Lower lobe of right lung (tissue), 2 donors: ENCODE measurements at regions not wholly inside any gene's neighbourhood (a gene's known extent, or its start where the extent isn't known, plus 50 kb on each side); places are given as distances from the start of the nearest gene placed in this dataset.

Experiments
- ATAC-seq, 2 donors: fragments of 200-7000 bp; cut with Tn5 transposase; one replicate each; pipeline ENCODE4 v1.9.1; 2020 to 2022; ENCODE audit warnings: mild to moderate bottlenecking in 2 of 2, moderate library complexity in 2 of 2
- DNase-seq: peaks from one replicate; pipeline ENCODE4 v3.0.0-alpha.2; 2020
- H3K27ac ChIP-seq: fragments of 200-600 bp; one replicate; pipeline ENCODE4 v1.8.0; 2022
- H3K27me3 ChIP-seq: fragments of 200-600 bp; one replicate; pipeline ENCODE4 v1.8.0; 2022; ENCODE audit warnings: low read depth
- H3K36me3 ChIP-seq: fragments of 200-600 bp; one replicate; pipeline ENCODE4 v1.8.0; 2022; ENCODE audit warnings: mild to moderate bottlenecking
- H3K4me1 ChIP-seq: fragments of 200-600 bp; one replicate; pipeline ENCODE4 v1.8.0; 2022
- H3K4me3 ChIP-seq: fragments of 200-600 bp; one replicate; pipeline ENCODE4 v1.8.0; 2022; ENCODE audit warnings: mild to moderate bottlenecking
- H3K9me3 ChIP-seq: fragments of 200-600 bp; one replicate; pipeline ENCODE4 v1.8.0; 2022
- intact Hi-C: fragments of 100-400 bp; cut with DNase I; formaldehyde crosslinking; loops from one replicate; pipeline ENCODE4 v1.11.0; 2022
- TF ChIP-seq, protein P1 (sequence below): fragments of 200-600 bp; IDR thresholded peaks from one replicate; pipeline ENCODE4 v1.8.0; 2022; ENCODE audit warnings: antibody characterized with exemption, mild to moderate bottlenecking
- donor health status: DM: no; HTN: yes; CAD: no; lungs with severe emphysema.

DNA sequence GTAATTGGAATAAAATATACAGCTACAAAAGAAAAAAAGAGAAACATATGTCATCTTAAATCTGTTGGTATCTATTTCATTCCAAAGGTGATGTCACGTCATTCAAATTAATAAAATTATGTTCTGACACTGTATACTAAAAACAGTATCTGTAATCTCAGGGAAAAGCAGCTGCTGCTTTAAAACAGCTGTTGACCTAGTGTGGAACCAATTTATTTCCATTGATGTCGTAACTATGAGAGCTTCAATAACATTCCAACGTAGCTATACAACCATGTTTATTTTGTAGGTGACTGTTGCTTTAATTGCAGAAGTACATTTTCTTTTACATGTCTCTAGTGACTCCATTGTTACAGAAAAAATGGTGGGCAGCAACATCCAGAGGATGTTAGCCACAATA, 571.7 kb downstream of the RPS29 start:
- ATAC-seq = no peak
- TF ChIP-seq, protein P1, sequence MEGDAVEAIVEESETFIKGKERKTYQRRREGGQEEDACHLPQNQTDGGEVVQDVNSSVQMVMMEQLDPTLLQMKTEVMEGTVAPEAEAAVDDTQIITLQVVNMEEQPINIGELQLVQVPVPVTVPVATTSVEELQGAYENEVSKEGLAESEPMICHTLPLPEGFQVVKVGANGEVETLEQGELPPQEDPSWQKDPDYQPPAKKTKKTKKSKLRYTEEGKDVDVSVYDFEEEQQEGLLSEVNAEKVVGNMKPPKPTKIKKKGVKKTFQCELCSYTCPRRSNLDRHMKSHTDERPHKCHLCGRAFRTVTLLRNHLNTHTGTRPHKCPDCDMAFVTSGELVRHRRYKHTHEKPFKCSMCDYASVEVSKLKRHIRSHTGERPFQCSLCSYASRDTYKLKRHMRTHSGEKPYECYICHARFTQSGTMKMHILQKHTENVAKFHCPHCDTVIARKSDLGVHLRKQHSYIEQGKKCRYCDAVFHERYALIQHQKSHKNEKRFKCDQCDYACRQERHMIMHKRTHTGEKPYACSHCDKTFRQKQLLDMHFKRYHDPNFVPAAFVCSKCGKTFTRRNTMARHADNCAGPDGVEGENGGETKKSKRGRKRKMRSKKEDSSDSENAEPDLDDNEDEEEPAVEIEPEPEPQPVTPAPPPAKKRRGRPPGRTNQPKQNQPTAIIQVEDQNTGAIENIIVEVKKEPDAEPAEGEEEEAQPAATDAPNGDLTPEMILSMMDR = no peak
- intact Hi-C loops = no loop called here

DNA sequence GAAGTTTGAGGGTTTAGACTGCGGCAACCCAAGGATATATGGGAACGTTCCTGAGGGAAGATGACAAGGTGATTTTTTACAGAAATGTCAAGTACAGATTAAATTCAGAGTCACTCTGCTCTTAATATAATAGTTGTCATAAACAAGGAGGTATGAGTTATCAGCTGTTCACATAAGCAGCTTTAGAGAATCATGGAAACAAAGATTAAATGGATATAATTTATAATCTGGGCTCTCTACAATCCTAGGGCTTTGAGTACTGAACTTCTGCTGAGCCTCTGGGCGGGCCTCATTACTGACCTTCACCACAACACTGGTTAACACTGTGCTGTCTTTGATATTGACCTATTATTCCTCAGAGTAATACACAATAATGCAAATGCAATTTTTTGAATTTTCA, 577.8 kb downstream of the RPS29 start:
- TF ChIP-seq, protein P1 = no peak
- ATAC-seq = no peak
- Histone ChIP-seq H3K36me3 (no peaks in the 10 kb centered on the region), H3K9me3 (no peaks in the 10 kb centered on the region), H3K4me3 (no peak overlapping the region), H3K27ac (no peak overlapping the region), H3K27me3 (no peaks in the 10 kb centered on the region), H3K4me1 (no peaks in the 10 kb centered on the region)
- DNase-seq = no peak
- intact Hi-C loops = no loop called here

More for the DNA sequence above, 571.7 kb downstream of the RPS29 start:
- no peaks in the 10 kb centered on the region for H3K27me3 ChIP-seq
- H3K36me3 ChIP-seq = no peaks in the 10 kb centered on the region
- no peaks in the 10 kb centered on the region for H3K9me3 ChIP-seq
- no peak overlapping the region for H3K4me3 ChIP-seq
- no peaks in the 10 kb centered on the region for H3K4me1 ChIP-seq
- DNase-seq = no peak
- no peak overlapping the region for H3K27ac ChIP-seq

- H3K4me3 ChIP-seq = no peak overlapping the region
- TF ChIP-seq, protein P1 = no peak
- H3K9me3 ChIP-seq = no peaks in the 10 kb centered on the region
- no peak overlapping the region for H3K27ac ChIP-seq
- no peaks in the 10 kb centered on the region for H3K4me1 ChIP-seq
- intact Hi-C loops = no loop called here
- no peaks in the 10 kb centered on the region for H3K36me3 ChIP-seq
- no peaks in the 10 kb centered on the region for H3K27me3 ChIP-seq
- no peak for DNase-seq
- no peak for ATAC-seq
Measured at GRCh38 chr14:48991141-48991540, 595.0 kb downstream of the RPS29 start.

DNA sequence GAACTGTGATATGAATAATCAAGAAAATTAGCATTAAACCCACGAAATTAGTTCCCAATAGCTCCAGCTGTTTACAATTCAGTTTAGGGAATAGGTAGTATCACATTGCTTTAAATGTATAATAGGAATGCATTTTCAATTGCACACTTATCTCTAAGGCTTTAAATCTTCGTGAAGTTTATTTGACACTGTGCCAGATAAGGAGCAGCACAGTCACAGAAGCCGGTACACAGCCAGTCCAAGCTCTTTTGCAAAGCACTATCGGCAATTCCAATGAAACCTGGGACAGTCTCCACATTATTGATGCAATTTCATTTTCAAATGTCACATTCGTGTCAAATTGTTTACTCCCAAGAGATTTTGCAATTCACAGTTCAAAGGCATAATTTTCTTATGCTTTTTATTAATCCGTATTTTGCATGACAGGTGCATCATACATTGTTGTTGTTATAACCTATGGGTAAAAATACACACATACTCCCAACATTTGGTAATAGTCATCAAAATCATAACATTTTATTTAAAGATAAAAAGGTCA, 602.8 kb downstream of the RPS29 start:
- Histone ChIP-seq H3K27me3 (no peaks in the 10 kb centered on the region), H3K4me1 (no peaks in the 10 kb centered on the region)

DNA sequence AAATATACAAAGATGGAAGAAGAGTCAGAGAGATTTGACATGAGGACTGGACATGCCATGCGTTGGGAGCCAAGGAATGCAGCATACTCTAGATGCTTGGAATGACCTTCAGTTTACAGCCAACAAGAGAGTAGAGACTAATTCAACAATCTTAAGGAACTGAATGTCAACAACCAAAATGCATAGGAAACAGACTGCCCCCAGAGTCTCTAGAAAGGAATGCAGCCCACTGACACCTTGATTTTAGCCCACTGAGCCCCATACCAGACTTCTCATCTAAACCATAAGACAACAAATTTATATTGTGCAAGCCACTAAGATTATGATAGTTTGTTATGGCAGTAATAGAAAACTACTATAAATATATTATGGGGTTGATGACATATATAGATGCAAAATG, 611.2 kb downstream of the RPS29 start:
- DNase-seq (no peak), ATAC-seq (no peak)
- TF ChIP-seq, protein P1 = no peak
- no peaks in the 10 kb centered on the region for H3K27me3 ChIP-seq
- H3K9me3 ChIP-seq = no peaks in the 10 kb centered on the region
- H3K4me1 ChIP-seq = no peaks in the 10 kb centered on the region
- no peak overlapping the region for H3K27ac ChIP-seq
- no peaks in the 10 kb centered on the region for H3K36me3 ChIP-seq
- H3K4me3 ChIP-seq = no peak overlapping the region
- intact Hi-C loops = no loop called here

More for the DNA sequence above, 602.8 kb downstream of the RPS29 start:
- Histone ChIP-seq H3K27ac (no peak overlapping the region), H3K36me3 (no peaks in the 10 kb centered on the region), H3K4me3 (no peak overlapping the region), H3K9me3 (no peaks in the 10 kb centered on the region)
- ATAC-seq = no peak
- intact Hi-C loops = no loop called here
- TF ChIP-seq, protein P1 = no peak
- DNase-seq = no peak

- H3K27me3 ChIP-seq = no peaks in the 10 kb centered on the region
- intact Hi-C loops = no loop called here
- ATAC-seq = no peak
Measured at GRCh38 chr14:48973151-48973550, 613.0 kb downstream of the RPS29 start.

More at GRCh38 chr14:48973151-48973550, 613.0 kb downstream of the RPS29 start:
- Histone ChIP-seq H3K27ac (no peak overlapping the region), H3K4me1 (no peaks in the 10 kb centered on the region), H3K9me3 (no peaks in the 10 kb centered on the region), H3K4me3 (no peak overlapping the region), H3K36me3 (no peaks in the 10 kb centered on the region)
- TF ChIP-seq, protein P1 = no peak
- no peak for DNase-seq
